ENCODE measurements at regions not wholly inside any gene's neighbourhood (a gene's known extent, or its start where the extent isn't known, plus 50 kb on each side); places are given as distances from the start of the nearest gene placed in this dataset.

DNA sequence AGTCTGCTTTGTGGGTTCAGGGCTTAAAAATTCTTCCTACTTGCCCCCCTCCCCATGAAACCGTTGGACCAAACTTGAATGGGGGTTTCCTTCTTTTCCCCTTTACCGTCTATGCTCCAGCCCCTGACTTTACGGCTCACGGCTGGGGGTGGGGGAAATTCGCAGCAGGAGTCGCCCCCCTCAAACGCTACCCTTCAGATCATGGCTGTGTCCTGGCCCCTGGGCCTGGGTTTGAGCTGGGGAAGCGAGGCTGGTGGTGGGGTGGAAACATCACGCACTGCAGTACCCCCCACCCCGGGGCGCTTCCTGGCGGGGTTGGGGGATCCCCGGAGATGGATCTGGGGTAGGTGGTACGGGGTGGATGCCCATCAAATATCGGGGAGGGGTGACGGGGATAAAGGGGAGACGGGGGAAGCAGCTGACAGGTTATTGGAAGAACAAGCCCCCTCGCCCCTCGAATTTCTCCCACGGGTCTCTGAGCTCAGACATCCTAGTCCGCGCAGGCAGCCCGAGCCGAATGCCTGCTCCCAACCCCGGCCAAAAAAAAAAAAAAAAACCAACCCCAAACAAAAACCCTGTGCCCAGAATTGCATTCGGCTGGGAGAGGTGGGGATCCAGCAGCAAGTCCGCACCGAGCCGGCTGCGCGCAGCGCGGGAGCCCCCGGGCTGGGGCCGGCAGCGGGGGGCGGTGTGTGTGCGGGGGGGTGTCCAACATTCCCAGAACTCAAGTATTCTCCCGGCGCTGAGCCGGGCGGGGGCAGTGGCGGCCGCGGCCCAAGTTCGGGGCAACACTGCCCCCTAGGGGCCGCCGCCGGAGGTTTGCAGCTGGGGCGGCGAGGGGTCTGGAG lies 59.0 kb upstream of the ACOT11 start (continued):
- TF ChIP-seq, protein P1, sequence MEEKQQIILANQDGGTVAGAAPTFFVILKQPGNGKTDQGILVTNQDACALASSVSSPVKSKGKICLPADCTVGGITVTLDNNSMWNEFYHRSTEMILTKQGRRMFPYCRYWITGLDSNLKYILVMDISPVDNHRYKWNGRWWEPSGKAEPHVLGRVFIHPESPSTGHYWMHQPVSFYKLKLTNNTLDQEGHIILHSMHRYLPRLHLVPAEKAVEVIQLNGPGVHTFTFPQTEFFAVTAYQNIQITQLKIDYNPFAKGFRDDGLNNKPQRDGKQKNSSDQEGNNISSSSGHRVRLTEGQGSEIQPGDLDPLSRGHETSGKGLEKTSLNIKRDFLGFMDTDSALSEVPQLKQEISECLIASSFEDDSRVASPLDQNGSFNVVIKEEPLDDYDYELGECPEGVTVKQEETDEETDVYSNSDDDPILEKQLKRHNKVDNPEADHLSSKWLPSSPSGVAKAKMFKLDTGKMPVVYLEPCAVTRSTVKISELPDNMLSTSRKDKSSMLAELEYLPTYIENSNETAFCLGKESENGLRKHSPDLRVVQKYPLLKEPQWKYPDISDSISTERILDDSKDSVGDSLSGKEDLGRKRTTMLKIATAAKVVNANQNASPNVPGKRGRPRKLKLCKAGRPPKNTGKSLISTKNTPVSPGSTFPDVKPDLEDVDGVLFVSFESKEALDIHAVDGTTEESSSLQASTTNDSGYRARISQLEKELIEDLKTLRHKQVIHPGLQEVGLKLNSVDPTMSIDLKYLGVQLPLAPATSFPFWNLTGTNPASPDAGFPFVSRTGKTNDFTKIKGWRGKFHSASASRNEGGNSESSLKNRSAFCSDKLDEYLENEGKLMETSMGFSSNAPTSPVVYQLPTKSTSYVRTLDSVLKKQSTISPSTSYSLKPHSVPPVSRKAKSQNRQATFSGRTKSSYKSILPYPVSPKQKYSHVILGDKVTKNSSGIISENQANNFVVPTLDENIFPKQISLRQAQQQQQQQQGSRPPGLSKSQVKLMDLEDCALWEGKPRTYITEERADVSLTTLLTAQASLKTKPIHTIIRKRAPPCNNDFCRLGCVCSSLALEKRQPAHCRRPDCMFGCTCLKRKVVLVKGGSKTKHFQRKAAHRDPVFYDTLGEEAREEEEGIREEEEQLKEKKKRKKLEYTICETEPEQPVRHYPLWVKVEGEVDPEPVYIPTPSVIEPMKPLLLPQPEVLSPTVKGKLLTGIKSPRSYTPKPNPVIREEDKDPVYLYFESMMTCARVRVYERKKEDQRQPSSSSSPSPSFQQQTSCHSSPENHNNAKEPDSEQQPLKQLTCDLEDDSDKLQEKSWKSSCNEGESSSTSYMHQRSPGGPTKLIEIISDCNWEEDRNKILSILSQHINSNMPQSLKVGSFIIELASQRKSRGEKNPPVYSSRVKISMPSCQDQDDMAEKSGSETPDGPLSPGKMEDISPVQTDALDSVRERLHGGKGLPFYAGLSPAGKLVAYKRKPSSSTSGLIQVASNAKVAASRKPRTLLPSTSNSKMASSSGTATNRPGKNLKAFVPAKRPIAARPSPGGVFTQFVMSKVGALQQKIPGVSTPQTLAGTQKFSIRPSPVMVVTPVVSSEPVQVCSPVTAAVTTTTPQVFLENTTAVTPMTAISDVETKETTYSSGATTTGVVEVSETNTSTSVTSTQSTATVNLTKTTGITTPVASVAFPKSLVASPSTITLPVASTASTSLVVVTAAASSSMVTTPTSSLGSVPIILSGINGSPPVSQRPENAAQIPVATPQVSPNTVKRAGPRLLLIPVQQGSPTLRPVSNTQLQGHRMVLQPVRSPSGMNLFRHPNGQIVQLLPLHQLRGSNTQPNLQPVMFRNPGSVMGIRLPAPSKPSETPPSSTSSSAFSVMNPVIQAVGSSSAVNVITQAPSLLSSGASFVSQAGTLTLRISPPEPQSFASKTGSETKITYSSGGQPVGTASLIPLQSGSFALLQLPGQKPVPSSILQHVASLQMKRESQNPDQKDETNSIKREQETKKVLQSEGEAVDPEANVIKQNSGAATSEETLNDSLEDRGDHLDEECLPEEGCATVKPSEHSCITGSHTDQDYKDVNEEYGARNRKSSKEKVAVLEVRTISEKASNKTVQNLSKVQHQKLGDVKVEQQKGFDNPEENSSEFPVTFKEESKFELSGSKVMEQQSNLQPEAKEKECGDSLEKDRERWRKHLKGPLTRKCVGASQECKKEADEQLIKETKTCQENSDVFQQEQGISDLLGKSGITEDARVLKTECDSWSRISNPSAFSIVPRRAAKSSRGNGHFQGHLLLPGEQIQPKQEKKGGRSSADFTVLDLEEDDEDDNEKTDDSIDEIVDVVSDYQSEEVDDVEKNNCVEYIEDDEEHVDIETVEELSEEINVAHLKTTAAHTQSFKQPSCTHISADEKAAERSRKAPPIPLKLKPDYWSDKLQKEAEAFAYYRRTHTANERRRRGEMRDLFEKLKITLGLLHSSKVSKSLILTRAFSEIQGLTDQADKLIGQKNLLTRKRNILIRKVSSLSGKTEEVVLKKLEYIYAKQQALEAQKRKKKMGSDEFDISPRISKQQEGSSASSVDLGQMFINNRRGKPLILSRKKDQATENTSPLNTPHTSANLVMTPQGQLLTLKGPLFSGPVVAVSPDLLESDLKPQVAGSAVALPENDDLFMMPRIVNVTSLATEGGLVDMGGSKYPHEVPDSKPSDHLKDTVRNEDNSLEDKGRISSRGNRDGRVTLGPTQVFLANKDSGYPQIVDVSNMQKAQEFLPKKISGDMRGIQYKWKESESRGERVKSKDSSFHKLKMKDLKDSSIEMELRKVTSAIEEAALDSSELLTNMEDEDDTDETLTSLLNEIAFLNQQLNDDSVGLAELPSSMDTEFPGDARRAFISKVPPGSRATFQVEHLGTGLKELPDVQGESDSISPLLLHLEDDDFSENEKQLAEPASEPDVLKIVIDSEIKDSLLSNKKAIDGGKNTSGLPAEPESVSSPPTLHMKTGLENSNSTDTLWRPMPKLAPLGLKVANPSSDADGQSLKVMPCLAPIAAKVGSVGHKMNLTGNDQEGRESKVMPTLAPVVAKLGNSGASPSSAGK (IDR thresholded peaks at IDR 0.05): no peak
- TF ChIP-seq, protein P2, sequence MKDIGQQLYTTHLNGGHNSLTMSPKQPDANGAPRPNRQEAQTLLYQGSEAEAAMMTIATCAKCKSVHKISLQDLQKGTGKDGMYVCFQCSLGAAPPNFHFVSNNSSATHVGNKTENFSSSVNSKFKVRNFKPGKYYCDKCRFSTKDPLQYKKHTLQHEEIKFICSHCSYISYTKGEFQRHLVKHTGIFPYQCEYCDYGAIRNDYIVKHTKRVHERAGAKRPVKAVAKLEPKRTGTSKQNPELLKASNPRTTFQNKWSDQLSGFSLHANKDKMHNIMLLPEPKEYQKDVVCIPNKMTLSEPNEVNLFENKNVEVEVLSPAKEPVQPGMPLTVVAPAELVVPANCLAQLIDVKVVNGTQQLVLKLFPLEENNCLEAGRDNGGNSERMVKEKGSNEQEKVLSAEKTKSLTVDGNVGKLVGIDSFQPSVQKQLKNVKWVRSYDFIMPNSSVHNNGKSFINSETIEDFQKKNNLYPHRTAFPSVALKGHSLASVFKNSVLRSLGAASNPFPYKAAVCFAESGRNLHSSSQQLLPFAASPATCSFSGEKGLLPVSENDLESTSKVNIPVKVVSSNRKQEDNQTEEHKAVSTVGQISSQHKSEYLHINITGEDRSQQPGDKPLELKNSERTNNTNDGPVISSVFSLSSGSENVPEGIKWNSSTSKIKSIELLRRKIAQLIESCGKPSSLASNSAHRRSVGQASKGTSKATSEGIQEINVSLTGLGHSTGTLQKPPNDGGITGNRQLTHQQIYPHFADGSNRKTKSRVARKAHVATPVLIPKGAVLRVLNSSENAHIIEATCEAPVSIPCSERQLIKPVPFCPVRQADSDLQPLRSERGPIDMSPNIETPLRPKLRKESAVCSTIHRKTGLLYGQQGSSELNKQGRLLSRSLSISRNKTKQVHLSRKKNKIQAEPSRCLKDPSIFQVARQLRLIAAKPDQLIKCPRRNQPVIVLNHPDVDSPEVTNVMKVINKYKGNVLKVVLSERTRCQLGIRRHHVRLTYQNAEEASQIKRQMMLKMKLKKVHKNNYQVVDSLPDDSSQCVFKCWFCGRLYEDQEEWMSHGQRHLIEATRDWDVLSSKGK (CRISPR knock-in tag; IDR thresholded peaks at IDR 0.05): no peak
- TF ChIP-seq, protein P3, sequence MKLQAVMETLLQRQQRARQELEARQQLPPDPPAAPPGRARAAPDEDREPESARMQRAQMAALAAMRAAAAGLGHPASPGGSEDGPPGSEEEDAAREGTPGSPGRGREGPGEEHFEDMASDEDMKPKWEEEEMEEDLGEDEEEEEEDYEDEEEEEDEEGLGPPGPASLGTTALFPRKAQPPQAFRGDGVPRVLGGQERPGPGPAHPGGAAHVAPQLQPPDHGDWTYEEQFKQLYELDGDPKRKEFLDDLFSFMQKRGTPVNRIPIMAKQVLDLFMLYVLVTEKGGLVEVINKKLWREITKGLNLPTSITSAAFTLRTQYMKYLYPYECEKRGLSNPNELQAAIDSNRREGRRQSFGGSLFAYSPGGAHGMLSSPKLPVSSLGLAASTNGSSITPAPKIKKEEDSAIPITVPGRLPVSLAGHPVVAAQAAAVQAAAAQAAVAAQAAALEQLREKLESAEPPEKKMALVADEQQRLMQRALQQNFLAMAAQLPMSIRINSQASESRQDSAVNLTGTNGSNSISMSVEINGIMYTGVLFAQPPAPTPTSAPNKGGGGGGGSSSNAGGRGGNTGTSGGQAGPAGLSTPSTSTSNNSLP (IDR thresholded peaks at IDR 0.05; ENCODE audit: borderline replicate concordance, low read depth, low read length): no peak
- no peak for TF ChIP-seq ZNF239 (CRISPR knock-in tag; IDR thresholded peaks at IDR 0.05)

Measured in K562 (cell line).